ENCODE measurements at regions not wholly inside any gene's neighbourhood (a gene's known extent, or its start where the extent isn't known, plus 50 kb on each side); places are given as distances from the start of the nearest gene placed in this dataset.

GRCh38 chr4:8726344-8726851 is 133.8 kb downstream of the CPZ start (continued):
- TF ChIP-seq, protein P1, sequence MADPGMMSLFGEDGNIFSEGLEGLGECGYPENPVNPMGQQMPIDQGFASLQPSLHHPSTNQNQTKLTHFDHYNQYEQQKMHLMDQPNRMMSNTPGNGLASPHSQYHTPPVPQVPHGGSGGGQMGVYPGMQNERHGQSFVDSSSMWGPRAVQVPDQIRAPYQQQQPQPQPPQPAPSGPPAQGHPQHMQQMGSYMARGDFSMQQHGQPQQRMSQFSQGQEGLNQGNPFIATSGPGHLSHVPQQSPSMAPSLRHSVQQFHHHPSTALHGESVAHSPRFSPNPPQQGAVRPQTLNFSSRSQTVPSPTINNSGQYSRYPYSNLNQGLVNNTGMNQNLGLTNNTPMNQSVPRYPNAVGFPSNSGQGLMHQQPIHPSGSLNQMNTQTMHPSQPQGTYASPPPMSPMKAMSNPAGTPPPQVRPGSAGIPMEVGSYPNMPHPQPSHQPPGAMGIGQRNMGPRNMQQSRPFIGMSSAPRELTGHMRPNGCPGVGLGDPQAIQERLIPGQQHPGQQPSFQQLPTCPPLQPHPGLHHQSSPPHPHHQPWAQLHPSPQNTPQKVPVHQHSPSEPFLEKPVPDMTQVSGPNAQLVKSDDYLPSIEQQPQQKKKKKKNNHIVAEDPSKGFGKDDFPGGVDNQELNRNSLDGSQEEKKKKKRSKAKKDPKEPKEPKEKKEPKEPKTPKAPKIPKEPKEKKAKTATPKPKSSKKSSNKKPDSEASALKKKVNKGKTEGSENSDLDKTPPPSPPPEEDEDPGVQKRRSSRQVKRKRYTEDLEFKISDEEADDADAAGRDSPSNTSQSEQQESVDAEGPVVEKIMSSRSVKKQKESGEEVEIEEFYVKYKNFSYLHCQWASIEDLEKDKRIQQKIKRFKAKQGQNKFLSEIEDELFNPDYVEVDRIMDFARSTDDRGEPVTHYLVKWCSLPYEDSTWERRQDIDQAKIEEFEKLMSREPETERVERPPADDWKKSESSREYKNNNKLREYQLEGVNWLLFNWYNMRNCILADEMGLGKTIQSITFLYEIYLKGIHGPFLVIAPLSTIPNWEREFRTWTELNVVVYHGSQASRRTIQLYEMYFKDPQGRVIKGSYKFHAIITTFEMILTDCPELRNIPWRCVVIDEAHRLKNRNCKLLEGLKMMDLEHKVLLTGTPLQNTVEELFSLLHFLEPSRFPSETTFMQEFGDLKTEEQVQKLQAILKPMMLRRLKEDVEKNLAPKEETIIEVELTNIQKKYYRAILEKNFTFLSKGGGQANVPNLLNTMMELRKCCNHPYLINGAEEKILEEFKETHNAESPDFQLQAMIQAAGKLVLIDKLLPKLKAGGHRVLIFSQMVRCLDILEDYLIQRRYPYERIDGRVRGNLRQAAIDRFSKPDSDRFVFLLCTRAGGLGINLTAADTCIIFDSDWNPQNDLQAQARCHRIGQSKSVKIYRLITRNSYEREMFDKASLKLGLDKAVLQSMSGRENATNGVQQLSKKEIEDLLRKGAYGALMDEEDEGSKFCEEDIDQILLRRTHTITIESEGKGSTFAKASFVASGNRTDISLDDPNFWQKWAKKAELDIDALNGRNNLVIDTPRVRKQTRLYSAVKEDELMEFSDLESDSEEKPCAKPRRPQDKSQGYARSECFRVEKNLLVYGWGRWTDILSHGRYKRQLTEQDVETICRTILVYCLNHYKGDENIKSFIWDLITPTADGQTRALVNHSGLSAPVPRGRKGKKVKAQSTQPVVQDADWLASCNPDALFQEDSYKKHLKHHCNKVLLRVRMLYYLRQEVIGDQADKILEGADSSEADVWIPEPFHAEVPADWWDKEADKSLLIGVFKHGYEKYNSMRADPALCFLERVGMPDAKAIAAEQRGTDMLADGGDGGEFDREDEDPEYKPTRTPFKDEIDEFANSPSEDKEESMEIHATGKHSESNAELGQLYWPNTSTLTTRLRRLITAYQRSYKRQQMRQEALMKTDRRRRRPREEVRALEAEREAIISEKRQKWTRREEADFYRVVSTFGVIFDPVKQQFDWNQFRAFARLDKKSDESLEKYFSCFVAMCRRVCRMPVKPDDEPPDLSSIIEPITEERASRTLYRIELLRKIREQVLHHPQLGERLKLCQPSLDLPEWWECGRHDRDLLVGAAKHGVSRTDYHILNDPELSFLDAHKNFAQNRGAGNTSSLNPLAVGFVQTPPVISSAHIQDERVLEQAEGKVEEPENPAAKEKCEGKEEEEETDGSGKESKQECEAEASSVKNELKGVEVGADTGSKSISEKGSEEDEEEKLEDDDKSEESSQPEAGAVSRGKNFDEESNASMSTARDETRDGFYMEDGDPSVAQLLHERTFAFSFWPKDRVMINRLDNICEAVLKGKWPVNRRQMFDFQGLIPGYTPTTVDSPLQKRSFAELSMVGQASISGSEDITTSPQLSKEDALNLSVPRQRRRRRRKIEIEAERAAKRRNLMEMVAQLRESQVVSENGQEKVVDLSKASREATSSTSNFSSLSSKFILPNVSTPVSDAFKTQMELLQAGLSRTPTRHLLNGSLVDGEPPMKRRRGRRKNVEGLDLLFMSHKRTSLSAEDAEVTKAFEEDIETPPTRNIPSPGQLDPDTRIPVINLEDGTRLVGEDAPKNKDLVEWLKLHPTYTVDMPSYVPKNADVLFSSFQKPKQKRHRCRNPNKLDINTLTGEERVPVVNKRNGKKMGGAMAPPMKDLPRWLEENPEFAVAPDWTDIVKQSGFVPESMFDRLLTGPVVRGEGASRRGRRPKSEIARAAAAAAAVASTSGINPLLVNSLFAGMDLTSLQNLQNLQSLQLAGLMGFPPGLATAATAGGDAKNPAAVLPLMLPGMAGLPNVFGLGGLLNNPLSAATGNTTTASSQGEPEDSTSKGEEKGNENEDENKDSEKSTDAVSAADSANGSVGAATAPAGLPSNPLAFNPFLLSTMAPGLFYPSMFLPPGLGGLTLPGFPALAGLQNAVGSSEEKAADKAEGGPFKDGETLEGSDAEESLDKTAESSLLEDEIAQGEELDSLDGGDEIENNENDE (IDR thresholded peaks at IDR 0.05; ENCODE audit: insufficient replicate concordance, low read length) = no peak
- no peak for TF ChIP-seq SIRT6 (IDR thresholded peaks at IDR 0.05; ENCODE audit: low read length)

All from H1 (cell line).